Fibroblast of lung (primary cell): ENCODE measurements at regions not wholly inside any gene's neighbourhood (a gene's known extent, or its start where the extent isn't known, plus 50 kb on each side); places are given as distances from the start of the nearest gene placed in this dataset.

ENCODE experiments used
- DNase-seq, 2 donors: peaks; one replicate each; pipeline versions ENCODE4 v3.0.0 to v3.0.0-alpha.2; 2010; ENCODE audit warnings: low read depth in 2 of 2
- H2AFZ ChIP-seq: 2 replicates; pipeline ENCODE4 v1.5.1; 2012; ENCODE audit warnings: low read length, control low read depth, inconsistent platforms
- H3K27ac ChIP-seq: 2 replicates; pipeline ENCODE4 v1.5.1; 2011; ENCODE audit warnings: low read length, control low read depth; ENCODE audit not compliant: insufficient read depth
- H3K27me3 ChIP-seq: 2 replicates; pipeline ENCODE4 v1.5.1; 2011; ENCODE audit warnings: mild to moderate bottlenecking, low read length; ENCODE audit not compliant: control insufficient read depth, insufficient read depth
- H3K36me3 ChIP-seq: 2 replicates; pipeline ENCODE4 v1.5.1; 2011; ENCODE audit warnings: low read length; ENCODE audit not compliant: control insufficient read depth, insufficient read depth
- H3K4me1 ChIP-seq: 2 replicates; pipeline ENCODE4 v1.5.1; 2011; ENCODE audit warnings: low read length; ENCODE audit not compliant: control insufficient read depth, insufficient read depth; ENCODE audit errors: extremely low read depth
- H3K4me2 ChIP-seq: 2 replicates; pipeline ENCODE4 v1.5.1; 2011; ENCODE audit warnings: low read length, control low read depth; ENCODE audit not compliant: insufficient read depth; ENCODE audit errors: extremely low read depth
- H3K4me3 ChIP-seq, 4 experiments: fragments of 200-600 bp in 1 of 4; sonication (generic) in 1 of 4; replicated peaks in 1 of 4; 2 replicates each; pipeline ENCODE4 v1.5.1; 2011 to 2016; ENCODE audit warnings: low read length in 4 of 4, low read depth in 3 of 4, mild to moderate bottlenecking in 3 of 4, control low read depth in 2 of 4, inconsistent platforms in 1 of 4, mixed read lengths in 1 of 4; ENCODE audit not compliant: insufficient read depth in 1 of 4; ENCODE audit errors: control extremely low read depth in 1 of 4
- H3K79me2 ChIP-seq: 2 replicates; pipeline ENCODE4 v1.5.1; 2012; ENCODE audit warnings: mild to moderate bottlenecking, low read length, inconsistent platforms; ENCODE audit not compliant: control insufficient read depth, insufficient read depth
- H3K9ac ChIP-seq: 2 replicates; pipeline ENCODE4 v1.5.1; 2011; ENCODE audit warnings: mild to moderate bottlenecking, low read length, control low read depth; ENCODE audit not compliant: insufficient read depth
- H3K9me3 ChIP-seq: 2 replicates; pipeline ENCODE4 v1.5.1; 2012; ENCODE audit warnings: low read depth, low read length; ENCODE audit not compliant: control insufficient read depth, insufficient read depth
- H4K20me1 ChIP-seq: 2 replicates; pipeline ENCODE4 v1.5.1; 2011; ENCODE audit warnings: low read length; ENCODE audit not compliant: control insufficient read depth, insufficient read depth; ENCODE audit errors: extremely low read depth
- CTCF ChIP-seq, 2 donors: IDR thresholded peaks in 1 of 2; conservative IDR thresholded peaks in 1 of 2; 1 replicate in 1 of 2; 2 replicates in 1 of 2; pipeline ENCODE4 v1.5.1; 2011 to 2012; ENCODE audit warnings: low read length in 2 of 2, control low read depth in 1 of 2, inconsistent platforms in 1 of 2, low read depth in 1 of 2, mild to moderate bottlenecking in 1 of 2
- EZH2 ChIP-seq: IDR thresholded peaks from 2 replicates; pipeline ENCODE4 v1.5.1; 2012; ENCODE audit warnings: low read length, control low read depth, mild to moderate bottlenecking; ENCODE audit errors: missing control alignments

- TF ChIP-seq CTCF (conservative IDR thresholded peaks at IDR 0.05 in 1 of 2, IDR thresholded peaks at IDR 0.05 in 1 of 2; ENCODE audit: low read depth in 1 of 2, low read length in 2 of 2) (no peak), EZH2 (no peak)
- Histone ChIP-seq H2AFZ (no peak overlapping the region), H3K4me1 (no peaks in the 10 kb centered on the region), H3K27me3 (no peaks in the 10 kb centered on the region), H4K20me1 (no peaks in the 10 kb centered on the region), H3K9me3 (no peaks in the 10 kb centered on the region), H3K27ac (no peak overlapping the region), H3K36me3 (no peaks in the 10 kb centered on the region), H3K9ac (no peak overlapping the region), H3K4me3 (no peak overlapping the region), H3K79me2 (no peaks in the 10 kb centered on the region), H3K4me2 (no peak overlapping the region)
- no peak for DNase-seq
Observed at GRCh38 chr4:164464313-164464712, 289.6 kb upstream of the SMIM31 start.

- Histone ChIP-seq H3K79me2 (no peaks in the 10 kb centered on the region), H3K36me3 (no peaks in the 10 kb centered on the region), H3K27ac (no peak overlapping the region), H2AFZ (no peak overlapping the region), H3K9ac (no peak overlapping the region), H3K4me2 (no peak overlapping the region), H3K4me3 (no peak overlapping the region), H4K20me1 (no peaks in the 10 kb centered on the region), H3K4me1 (no peaks in the 10 kb centered on the region), H3K9me3 (no peaks in the 10 kb centered on the region), H3K27me3 (no peaks in the 10 kb centered on the region)
- TF ChIP-seq EZH2 (no peak), CTCF (conservative IDR thresholded peaks at IDR 0.05 in 1 of 2, IDR thresholded peaks at IDR 0.05 in 1 of 2; ENCODE audit: low read depth in 1 of 2, low read length in 2 of 2) (no peak)
- no peak for DNase-seq
Observed at GRCh38 chr4:164467493-164467892, 286.4 kb upstream of the SMIM31 start.

GRCh38 chr4:164481306-164482091 lies 272.4 kb upstream of the SMIM31 start:
- Histone ChIP-seq H3K36me3 (no peaks in the 10 kb centered on the region), H2AFZ (no peak overlapping the region), H3K27ac (no peak overlapping the region), H3K27me3 (no peaks in the 10 kb centered on the region), H3K4me3 (no peak overlapping the region), H3K79me2 (no peaks in the 10 kb centered on the region), H3K9me3 (no peaks in the 10 kb centered on the region), H3K9ac (no peak overlapping the region), H3K4me2 (no peak overlapping the region), H3K4me1 (no peaks in the 10 kb centered on the region), H4K20me1 (no peaks in the 10 kb centered on the region)
- TF ChIP-seq CTCF (conservative IDR thresholded peaks at IDR 0.05 in 1 of 2, IDR thresholded peaks at IDR 0.05 in 1 of 2; ENCODE audit: low read depth in 1 of 2, low read length in 2 of 2) (no peak), EZH2 (no peak)
- no peak for DNase-seq
